COLO829 (cell line): ENCODE measurements at regions not wholly inside any gene's neighbourhood (a gene's known extent, or its start where the extent isn't known, plus 50 kb on each side); places are given as distances from the start of the nearest gene placed in this dataset.

Experiments
- DNase-seq: peaks from one replicate; pipeline ENCODE4 v3.0.0; 2012; ENCODE audit warnings: low spot score

GRCh38 chr14:104341532-104342434 is 203.4 kb downstream of the KIF26A start:
- DNase-seq: no peak

- no peak for DNase-seq
Observed at GRCh38 chr14:104342435-104343293, 204.3 kb downstream of the KIF26A start.

GRCh38 chr14:104343294-104343625 is 204.9 kb downstream of the KIF26A start:
- DNase-seq: no peak

GRCh38 chr14:104343690-104344640 is 205.6 kb downstream of the KIF26A start:
- DNase-seq: no peak

- no peak for DNase-seq
Observed at GRCh38 chr14:104344818-104345620, 206.6 kb downstream of the KIF26A start.

GRCh38 chr14:104345621-104346462 is 207.5 kb downstream of the KIF26A start:
- no peak for DNase-seq

GRCh38 chr14:104346608-104347007 is 208.2 kb downstream of the KIF26A start:
- no peak for DNase-seq

GRCh38 chr14:104348741-104349140 is 210.4 kb downstream of the KIF26A start:
- DNase-seq: no peak

- DNase-seq: no peak
Observed at GRCh38 chr14:104349950-104350349, 211.6 kb downstream of the KIF26A start.

GRCh38 chr14:104350463-104351185 is 212.2 kb downstream of the KIF26A start:
- DNase-seq: no peak

GRCh38 chr14:104351849-104352492 is 213.6 kb downstream of the KIF26A start:
- no peak for DNase-seq

GRCh38 chr14:104352493-104353220 is 214.3 kb downstream of the KIF26A start:
- no peak for DNase-seq

GRCh38 chr14:104353221-104353920 is 215.0 kb downstream of the KIF26A start:
- DNase-seq: no peak

GRCh38 chr14:104353921-104354701 is 215.7 kb downstream of the KIF26A start:
- no peak for DNase-seq

- no peak for DNase-seq
Observed at GRCh38 chr14:104355101-104356019, 217.0 kb downstream of the KIF26A start.
